ENCODE measurements at regions not wholly inside any gene's neighbourhood (a gene's known extent, or its start where the extent isn't known, plus 50 kb on each side); places are given as distances from the start of the nearest gene placed in this dataset.

DNA sequence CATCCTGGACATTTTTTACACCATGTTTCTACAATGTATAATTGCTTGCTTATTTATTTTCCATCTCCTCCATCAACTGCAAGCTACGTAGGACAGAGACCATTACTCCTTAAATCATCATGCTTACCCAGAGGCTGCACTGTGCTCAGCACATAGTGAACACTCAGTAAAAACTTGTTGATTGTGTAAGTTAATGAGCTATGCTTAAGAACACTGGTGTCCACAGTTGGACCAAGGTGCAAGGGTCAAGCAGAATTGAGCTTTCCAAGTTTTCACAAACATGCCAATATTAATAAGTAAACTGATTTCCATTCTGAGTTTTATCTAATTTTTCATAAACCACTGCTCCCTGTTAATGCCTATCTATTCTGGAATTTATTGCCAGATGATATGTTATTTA lies 464.2 kb upstream of the TCF4 start:
- no peak for TF ChIP-seq TAF1 (IDR thresholded peaks at IDR 0.05; ENCODE audit: low read depth, low read length)
- TF ChIP-seq POLR2A (IDR thresholded peaks at IDR 0.05; ENCODE audit: low read depth, low read length): no peak
- TF ChIP-seq POLR2AphosphoS5 (IDR thresholded peaks at IDR 0.05; ENCODE audit: low read depth, low read length): no peak
- no peak for TF ChIP-seq SPI1 (IDR thresholded peaks at IDR 0.05; ENCODE audit: low read depth, low read length)
- TF ChIP-seq PAX5 (IDR thresholded peaks at IDR 0.05; ENCODE audit: insufficient read depth, low read length, severe bottlenecking): no peak
- no peak for TF ChIP-seq POU2F2 (IDR thresholded peaks at IDR 0.05; ENCODE audit: low read depth, low read length)

All from GM12891 (cell line).